Sigmoid colon (tissue), 6 donors: ENCODE measurements at regions not wholly inside any gene's neighbourhood (a gene's known extent, or its start where the extent isn't known, plus 50 kb on each side); places are given as distances from the start of the nearest gene placed in this dataset.
"Not testable (repeated sequence)": the region's sequence is repeated elsewhere in the genome, so short reads cannot be mapped to it uniquely, and the experiment has no call there.

ENCODE experiments used
- DNase-seq: peaks from one replicate; pipeline ENCODE4 v3.0.0-alpha.2; 2019
- H3K27ac ChIP-seq, 4 donors: fragments of 200-600 bp; sonication (generic); one replicate each; pipeline ENCODE4 v1.5.1; 2016 to 2019; ENCODE audit warnings: mild to moderate bottlenecking in 1 of 4
- H3K27me3 ChIP-seq, 3 donors: fragments of 200-600 bp; sonication (generic); one replicate each; pipeline ENCODE4 v1.5.1; 2019; ENCODE audit warnings: mild to moderate bottlenecking in 1 of 3
- H3K36me3 ChIP-seq, 4 donors: fragments of 200-600 bp; sonication (generic); one replicate each; pipeline ENCODE4 v1.5.1; 2016 to 2019
- H3K4me1 ChIP-seq, 4 donors: fragments of 200-600 bp; sonication (generic); one replicate each; pipeline ENCODE4 v1.5.1; 2017 to 2019
- H3K4me3 ChIP-seq, 4 donors: fragments of 200-600 bp; sonication (generic); one replicate each; pipeline ENCODE4 v1.5.1; 2017 to 2019; ENCODE audit warnings: mild to moderate bottlenecking in 2 of 4, moderate library complexity in 1 of 4
- H3K9me3 ChIP-seq, 4 donors: fragments of 200-600 bp in 3 of 4; sonication (generic) in 3 of 4; one replicate each; pipeline versions ENCODE4 v1.5.1 to v1.6.1; 2013 to 2019
- CTCF ChIP-seq, 4 experiments: fragments of 450-650 bp in 3 of 4; fragments of 200-600 bp in 1 of 4; IDR thresholded peaks; one replicate each; pipeline ENCODE4 v1.5.1; 2016 to 2019; ENCODE audit warnings: antibody characterized with exemption in 4 of 4, mild to moderate bottlenecking in 3 of 4, moderate library complexity in 2 of 4
- EP300 ChIP-seq, 4 donors: sonication (generic); formaldehyde crosslinking; IDR thresholded peaks; one replicate each; pipeline ENCODE4 v1.6.1; 2017; ENCODE audit warnings: antibody characterized with exemption in 4 of 4
- POLR2A ChIP-seq, 2 donors: fragments of 450-650 bp; IDR thresholded peaks; one replicate each; pipeline ENCODE4 v1.6.1; 2016; ENCODE audit warnings: antibody characterized with exemption in 2 of 2, mild to moderate bottlenecking in 2 of 2, moderate library complexity in 2 of 2
- POLR2AphosphoS5 ChIP-seq, 4 donors: sonication (generic); formaldehyde crosslinking; IDR thresholded peaks; one replicate each; pipeline ENCODE4 v1.6.1; 2017; ENCODE audit warnings: antibody characterized with exemption in 4 of 4
- WGBS, 2 donors: extraction: QIAGEN DNeasy Blood & Tissue Kit; methylation state at CpG; one replicate each; pipeline ENCODE4 v1.1.7; 2013; 5-methylcytosine and 5-hydroxymethylcytosine counted together
- intact Hi-C: fragments of 100-400 bp; cut with DNase I; formaldehyde crosslinking; loops from one replicate; pipeline ENCODE4 v1.15.1; 2023
- donor health status: healthy with polysubstance abuse.
- donor health status: healthy.

- intact Hi-C loops = no loop called here
- 78 to 93% methylated on average over 2 of the region's 2 CpGs for WGBS, 2 donors
Observed at GRCh38 chr10:76618171-76618570, 1019.4 kb downstream of the KCNMA1 start.

GRCh38 chr10:76616666-76617065 lies 1020.9 kb downstream of the KCNMA1 start:
- H3K4me3 ChIP-seq, DNase-seq, H3K4me1 ChIP-seq, H3K27ac ChIP-seq, H3K27me3 ChIP-seq, H3K36me3 ChIP-seq, intact Hi-C loops, H3K9me3 ChIP-seq: not testable (repeated sequence)

More at GRCh38 chr10:76618171-76618570, 1019.4 kb downstream of the KCNMA1 start:
- TF ChIP-seq POLR2A (IDR thresholded peaks at IDR 0.05) = no peak
- TF ChIP-seq EP300 (IDR thresholded peaks at IDR 0.05) = no peak
- TF ChIP-seq CTCF (IDR thresholded peaks at IDR 0.05) = no peak
- no peak for TF ChIP-seq POLR2AphosphoS5 (IDR thresholded peaks at IDR 0.05)
- H3K27ac ChIP-seq = no peak overlapping the region
- H3K9me3 ChIP-seq = no peaks in the 10 kb centered on the region
- H3K4me3 ChIP-seq = no peak overlapping the region
- H3K27me3 ChIP-seq = no peaks in the 10 kb centered on the region
- H3K36me3 ChIP-seq = no peaks in the 10 kb centered on the region
- no peaks in the 10 kb centered on the region for H3K4me1 ChIP-seq
- no peak for DNase-seq

- Histone ChIP-seq H3K9me3 (no peaks in the 10 kb centered on the region), H3K36me3 (no peaks in the 10 kb centered on the region), H3K4me1 (no peaks in the 10 kb centered on the region), H3K4me3 (no peak overlapping the region), H3K27ac (no peak overlapping the region), H3K27me3 (no peaks in the 10 kb centered on the region)
- no peak for DNase-seq
- 76 to 86% methylated on average over 1 of the region's 1 CpG for WGBS, 2 donors
- intact Hi-C loops = no loop called here
- TF ChIP-seq CTCF (IDR thresholded peaks at IDR 0.05) (no peak), POLR2AphosphoS5 (IDR thresholded peaks at IDR 0.05) (no peak), EP300 (IDR thresholded peaks at IDR 0.05) (no peak), POLR2A (IDR thresholded peaks at IDR 0.05) (no peak)
Observed at GRCh38 chr10:76615049-76615448, 1022.6 kb downstream of the KCNMA1 start.
